ENCODE measurements at regions not wholly inside any gene's neighbourhood (a gene's known extent, or its start where the extent isn't known, plus 50 kb on each side); places are given as distances from the start of the nearest gene placed in this dataset.
"Not testable (repeated sequence)": the region's sequence is repeated elsewhere in the genome, so short reads cannot be mapped to it uniquely, and the experiment has no call there.

DNA sequence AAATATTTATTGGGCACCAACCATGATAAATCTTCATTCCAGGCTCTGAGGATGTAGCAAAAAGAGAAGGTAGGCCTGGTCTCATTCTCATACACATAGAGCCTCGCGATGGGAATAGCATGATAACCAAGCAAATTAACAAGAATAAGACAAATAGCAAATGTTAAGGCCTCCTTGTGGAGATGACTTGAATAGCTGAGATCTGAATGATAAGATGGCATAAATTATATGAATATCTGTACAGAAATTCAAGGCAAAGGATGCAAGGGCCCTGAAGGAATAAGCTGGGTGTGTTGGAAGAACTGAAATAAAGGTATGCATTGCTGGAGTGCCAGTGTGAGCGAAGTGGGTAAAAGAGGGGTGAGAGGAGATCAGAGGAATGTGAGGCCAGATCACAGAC lies 114.8 kb downstream of the ALX1 start:
- no peak for DNase-seq (ENCODE audit: insufficient read length, low spot score)
- FAIRE-seq = no peak
- no peak for TF ChIP-seq POLR2A (IDR thresholded peaks at IDR 0.05; ENCODE audit: low read depth, low read length)

DNA sequence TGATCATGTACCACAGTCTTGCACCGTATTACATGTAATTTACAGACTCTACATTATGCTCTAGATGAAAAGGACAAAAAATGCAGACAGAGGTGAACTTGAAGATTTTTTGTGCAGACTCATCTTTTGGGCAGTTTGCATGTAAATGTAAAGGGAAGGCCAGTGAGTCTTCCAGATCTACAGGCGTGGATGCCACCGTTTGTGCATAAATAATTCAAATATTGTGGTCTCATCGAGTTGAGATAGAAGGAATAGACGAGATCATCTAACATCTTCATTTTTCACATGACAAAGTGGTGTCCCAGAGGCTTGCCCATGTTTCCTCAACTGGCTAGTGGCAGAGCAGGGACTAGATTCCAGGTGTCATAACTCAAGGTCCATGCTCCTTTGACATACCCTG lies 125.2 kb downstream of the ALX1 start:
- FAIRE-seq = no peak

GRCh38 chr12:85405781-85406522 lies 125.9 kb downstream of the ALX1 start:
- DNase-seq (ENCODE audit: insufficient read length, low spot score) = no peak
- no peak for TF ChIP-seq POLR2A (IDR thresholded peaks at IDR 0.05; ENCODE audit: low read depth, low read length)
- no peak for FAIRE-seq

More for the DNA sequence above, 125.2 kb downstream of the ALX1 start:
- no peak for DNase-seq (ENCODE audit: insufficient read length, low spot score)
- no peak for TF ChIP-seq POLR2A (IDR thresholded peaks at IDR 0.05; ENCODE audit: low read depth, low read length)

- FAIRE-seq (no peak), DNase-seq (ENCODE audit: insufficient read length, low spot score) (no peak)
- no peak for TF ChIP-seq POLR2A (IDR thresholded peaks at IDR 0.05; ENCODE audit: low read depth, low read length)
These were observed 133.2 kb downstream of the ALX1 start for GRCh38 chr12:85413266-85413665.

- FAIRE-seq (no peak), DNase-seq (ENCODE audit: insufficient read length, low spot score) (no peak)
- TF ChIP-seq POLR2A (IDR thresholded peaks at IDR 0.05; ENCODE audit: low read depth, low read length) = no peak
These were observed 142.7 kb downstream of the ALX1 start for GRCh38 chr12:85422762-85423161.

GRCh38 chr12:85423947-85424346 lies 143.9 kb downstream of the ALX1 start:
- DNase-seq (ENCODE audit: insufficient read length, low spot score) (no peak), FAIRE-seq (no peak)
- TF ChIP-seq POLR2A (IDR thresholded peaks at IDR 0.05; ENCODE audit: low read depth, low read length) = no peak

DNA sequence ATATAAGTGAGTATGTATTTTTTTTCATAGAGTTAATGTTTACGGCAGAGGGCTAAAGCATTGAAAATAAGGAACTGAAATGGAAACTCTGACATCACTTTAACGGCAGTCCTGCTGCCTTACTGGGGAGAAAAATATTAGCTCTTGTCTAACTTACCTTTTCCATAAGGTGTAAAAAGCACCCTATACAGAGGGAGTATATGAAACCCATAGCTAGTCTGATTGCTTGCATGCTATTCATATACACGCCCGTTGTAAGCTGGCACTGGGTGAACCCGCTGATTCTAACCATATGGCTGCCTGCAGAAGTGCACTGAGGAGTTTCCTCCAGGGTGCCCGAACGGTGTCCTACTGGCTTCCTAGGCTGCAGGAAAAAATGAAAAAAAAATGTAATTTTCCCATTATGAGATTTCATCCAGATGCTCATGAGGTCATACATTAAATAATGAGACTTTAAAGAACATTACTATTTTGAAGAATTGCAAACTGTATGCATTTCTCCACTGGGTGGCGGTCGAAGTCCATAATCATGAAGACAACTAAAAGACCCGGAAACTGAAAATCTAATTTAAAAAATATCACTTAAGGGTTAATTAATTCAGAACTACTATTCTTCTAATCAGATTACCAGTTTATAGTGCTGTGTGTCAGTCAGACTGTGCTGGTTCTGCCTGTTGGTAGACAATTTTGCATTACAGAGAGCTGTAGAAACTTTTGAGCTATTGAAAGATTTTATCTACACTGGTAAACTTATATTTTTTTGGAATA lies 144.7 kb downstream of the ALX1 start:
- no peak for TF ChIP-seq POLR2A (IDR thresholded peaks at IDR 0.05; ENCODE audit: low read depth, low read length)
- FAIRE-seq (no peak), DNase-seq (ENCODE audit: insufficient read length, low spot score) (no peak)

- TF ChIP-seq POLR2A (IDR thresholded peaks at IDR 0.05; ENCODE audit: low read depth, low read length) = no peak
- FAIRE-seq (no peak), DNase-seq (ENCODE audit: insufficient read length, low spot score) (no peak)
These were observed 145.3 kb downstream of the ALX1 start for GRCh38 chr12:85425349-85425612.

DNA sequence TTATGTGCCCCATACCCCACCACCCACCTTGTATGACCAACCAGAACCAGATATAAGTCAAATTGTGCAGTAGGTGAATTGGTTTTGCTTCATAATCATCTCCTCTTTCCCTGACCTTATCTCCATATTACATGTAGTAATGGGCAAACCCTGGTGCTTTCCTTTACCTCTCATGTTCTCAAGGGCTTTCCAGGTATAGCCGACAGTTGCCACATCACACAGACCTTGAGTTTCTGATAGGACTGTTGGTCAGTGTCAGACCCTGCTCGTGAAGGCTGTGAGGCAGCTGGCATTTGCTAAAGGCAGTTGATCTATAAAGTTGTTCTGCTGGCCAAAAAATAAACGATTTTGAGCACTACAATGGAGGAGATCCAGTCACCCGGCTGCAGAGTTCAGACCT lies 145.9 kb downstream of the ALX1 start:
- FAIRE-seq = no peak
- DNase-seq (ENCODE audit: insufficient read length, low spot score) = no peak
- TF ChIP-seq POLR2A (IDR thresholded peaks at IDR 0.05; ENCODE audit: low read depth, low read length) = no peak

GRCh38 chr12:85433148-85433547 lies 153.1 kb downstream of the ALX1 start:
- FAIRE-seq = not testable (repeated sequence)

GRCh38 chr12:85440271-85440670 lies 160.3 kb downstream of the ALX1 start:
- FAIRE-seq = no peak
- DNase-seq (ENCODE audit: insufficient read length, low spot score) = no peak
- no peak for TF ChIP-seq POLR2A (IDR thresholded peaks at IDR 0.05; ENCODE audit: low read depth, low read length)

More at GRCh38 chr12:85433148-85433547, 153.1 kb downstream of the ALX1 start:
- not testable (repeated sequence) for DNase-seq (ENCODE audit: insufficient read length, low spot score)

GRCh38 chr12:85441025-85441424 lies 161.0 kb downstream of the ALX1 start:
- no peak for TF ChIP-seq POLR2A (IDR thresholded peaks at IDR 0.05; ENCODE audit: low read depth, low read length)
- FAIRE-seq (no peak), DNase-seq (ENCODE audit: insufficient read length, low spot score) (no peak)

DNA sequence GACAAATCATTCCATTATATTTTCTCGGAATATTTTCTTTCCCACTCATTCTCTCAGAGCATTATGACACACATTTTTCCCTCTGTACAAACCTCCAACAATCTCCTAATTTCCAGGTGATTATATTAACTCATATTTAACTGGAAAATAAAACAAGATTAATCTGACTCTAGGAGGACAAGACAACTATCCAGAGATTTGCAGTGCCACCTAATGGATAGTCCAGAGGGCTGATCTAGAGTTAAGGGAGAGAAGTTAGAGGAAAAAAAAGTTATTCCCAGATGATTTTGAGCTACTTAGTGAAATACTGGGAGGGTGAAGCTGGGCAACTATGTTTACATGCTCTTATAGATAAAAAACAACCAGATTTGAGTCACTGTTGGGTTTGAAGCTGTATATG lies 161.7 kb downstream of the ALX1 start:
- no peak for FAIRE-seq
- no peak for DNase-seq (ENCODE audit: insufficient read length, low spot score)
- TF ChIP-seq POLR2A (IDR thresholded peaks at IDR 0.05; ENCODE audit: low read depth, low read length) = no peak

DNA sequence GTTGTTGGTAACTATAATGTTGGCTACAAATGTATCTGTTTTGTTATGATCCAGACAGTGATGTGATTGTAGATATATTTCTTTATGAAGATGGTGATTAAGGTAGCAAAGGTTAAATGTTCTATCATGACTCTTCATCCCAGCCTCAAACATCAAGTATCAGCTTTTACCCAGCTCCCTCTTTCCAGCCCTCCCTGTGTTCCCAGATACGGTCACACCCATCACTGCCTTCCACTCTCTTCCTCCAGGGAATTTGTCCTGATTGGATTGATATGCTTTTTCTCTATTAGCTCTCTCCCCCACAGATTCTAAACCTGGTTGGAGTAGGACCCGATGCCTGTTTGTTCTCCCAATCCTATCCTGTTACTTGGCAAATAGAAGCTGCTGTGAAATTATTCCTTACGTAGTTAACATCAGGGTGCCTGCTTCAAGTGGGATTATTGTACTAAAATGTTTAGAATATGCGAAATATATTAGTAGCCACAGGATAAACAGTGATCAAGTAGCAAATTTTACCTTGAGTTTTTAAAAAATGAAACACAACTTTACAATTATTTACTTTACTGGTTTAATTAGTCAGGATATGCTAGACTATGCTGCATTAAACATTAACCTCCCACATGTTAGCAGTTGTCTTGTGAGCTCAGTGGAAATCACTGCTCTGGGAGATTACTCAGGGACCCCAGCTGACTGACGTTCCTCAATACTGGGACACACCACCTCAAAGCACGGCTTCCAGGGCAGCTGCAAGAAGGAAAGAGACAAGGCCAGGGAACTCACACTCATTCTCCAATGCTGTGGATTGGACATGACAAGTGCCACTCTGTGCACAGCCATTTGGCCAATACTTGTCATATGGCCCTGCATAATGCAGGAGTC lies 165.3 kb downstream of the ALX1 start:
- DNase-seq (ENCODE audit: insufficient read length, low spot score) = no peak
- no peak for FAIRE-seq
- TF ChIP-seq POLR2A (IDR thresholded peaks at IDR 0.05; ENCODE audit: low read depth, low read length) = no peak

All from H54 (cell line).